Ishikawa (cell line): ENCODE measurements at regions not wholly inside any gene's neighbourhood (a gene's known extent, or its start where the extent isn't known, plus 50 kb on each side); places are given as distances from the start of the nearest gene placed in this dataset.

Experiments
- CEBPB ChIP-seq: IDR thresholded peaks from 2 replicates; pipeline ENCODE4 v1.6.1; 2012
- CREB1 ChIP-seq: IDR thresholded peaks from 2 replicates; pipeline ENCODE4 v1.6.1; 2012; ENCODE audit warnings: low read depth
- EGR1 ChIP-seq: IDR thresholded peaks from 2 replicates; pipeline ENCODE4 v1.6.1; 2012
- EP300 ChIP-seq: IDR thresholded peaks from 2 replicates; pipeline ENCODE4 v1.6.1; 2012; ENCODE audit warnings: borderline replicate concordance
- FOXM1 ChIP-seq: IDR thresholded peaks from 2 replicates; pipeline ENCODE4 v1.6.1; 2012; ENCODE audit warnings: low read depth, borderline replicate concordance
- MAX ChIP-seq: IDR thresholded peaks from 2 replicates; pipeline ENCODE4 v1.6.1; 2012
- NFIC ChIP-seq: IDR thresholded peaks from 2 replicates; pipeline ENCODE4 v1.6.1; 2012
- RAD21 ChIP-seq: IDR thresholded peaks from 2 replicates; pipeline ENCODE4 v1.6.1; 2012; ENCODE audit warnings: low read depth
- REST ChIP-seq: IDR thresholded peaks from 2 replicates; pipeline ENCODE4 v1.6.1; 2012; ENCODE audit warnings: low read depth, mild to moderate bottlenecking
- TAF1 ChIP-seq: IDR thresholded peaks from 2 replicates; pipeline ENCODE4 v1.6.1; 2012; ENCODE audit warnings: low read depth, mild to moderate bottlenecking
- TCF12 ChIP-seq: IDR thresholded peaks from 2 replicates; pipeline ENCODE4 v1.6.1; 2012; ENCODE audit warnings: low read depth
- TEAD4 ChIP-seq: IDR thresholded peaks from 2 replicates; pipeline ENCODE4 v1.6.1; 2012
- USF1 ChIP-seq: IDR thresholded peaks from 2 replicates; pipeline ENCODE4 v1.6.1; 2012
- YY1 ChIP-seq: IDR thresholded peaks from 2 replicates; pipeline ENCODE4 v1.6.1; 2012; ENCODE audit warnings: low read depth
- ZBTB7A ChIP-seq: IDR thresholded peaks from 2 replicates; pipeline ENCODE4 v1.6.1; 2012; ENCODE audit warnings: low read depth

GRCh38 chr14:43877351-43877960, 629.6 kb downstream of the FSCB start:
- TF ChIP-seq RAD21: no peak
- no peak for TF ChIP-seq ZBTB7A
- no peak for TF ChIP-seq TAF1
- no peak for TF ChIP-seq TEAD4
- no peak for TF ChIP-seq FOXM1

- no peak for TF ChIP-seq FOXM1
- TF ChIP-seq CEBPB: no peak
- TF ChIP-seq RAD21: no peak
- no peak for TF ChIP-seq CREB1
- no peak for TF ChIP-seq EGR1
- no peak for TF ChIP-seq YY1
- TF ChIP-seq MAX: no peak
- no peak for TF ChIP-seq TAF1
- no peak for TF ChIP-seq ZBTB7A
- no peak for TF ChIP-seq REST
- TF ChIP-seq TEAD4: no peak; the same call in 1 of the 2 replicates
- TF ChIP-seq EP300: no peak
- TF ChIP-seq USF1: no peak
- no peak for TF ChIP-seq TCF12
- no peak for TF ChIP-seq NFIC
Measured at GRCh38 chr14:43872752-43873655, 634.1 kb downstream of the FSCB start.

GRCh38 chr14:43872222-43872621, 634.9 kb downstream of the FSCB start:
- no peak for TF ChIP-seq FOXM1
- TF ChIP-seq CREB1: no peak
- TF ChIP-seq EGR1: no peak
- TF ChIP-seq USF1: no peak
- no peak for TF ChIP-seq TAF1
- no peak for TF ChIP-seq YY1
- TF ChIP-seq EP300: no peak
- TF ChIP-seq REST: no peak
- TF ChIP-seq TCF12: no peak
- no peak for TF ChIP-seq ZBTB7A
- TF ChIP-seq NFIC: no peak
- TF ChIP-seq RAD21: no peak
- TF ChIP-seq TEAD4: no peak
- TF ChIP-seq MAX: no peak
- no peak for TF ChIP-seq CEBPB

- TF ChIP-seq TEAD4: no peak
- no peak for TF ChIP-seq FOXM1
- TF ChIP-seq CREB1: no peak
Measured at GRCh38 chr14:43858981-43859380, 648.1 kb downstream of the FSCB start.

- TF ChIP-seq TAF1 (no peak), FOXM1 (no peak), MAX (no peak), NFIC (no peak), USF1 (no peak), REST (no peak), RAD21 (no peak), ZBTB7A (no peak), YY1 (no peak), CEBPB (no peak), TEAD4 (no peak), CREB1 (no peak), TCF12 (no peak), EGR1 (no peak), EP300 (no peak)
Measured at GRCh38 chr14:43855556-43855955, 651.5 kb downstream of the FSCB start.
